Stimulated activated CD4-positive, alpha-beta T cell treated with anti-CD3 and anti-CD28 coated beads, Interleukin-2, amount 100 ng/mL, for 48 hours (primary cell): ENCODE measurements at regions not wholly inside any gene's neighbourhood (a gene's known extent, or its start where the extent isn't known, plus 50 kb on each side); places are given as distances from the start of the nearest gene placed in this dataset.

Source experiments
- DNase-seq, 2 donors: peaks; one replicate each; pipeline ENCODE4 v3.0.0-alpha.2; 2020

DNA sequence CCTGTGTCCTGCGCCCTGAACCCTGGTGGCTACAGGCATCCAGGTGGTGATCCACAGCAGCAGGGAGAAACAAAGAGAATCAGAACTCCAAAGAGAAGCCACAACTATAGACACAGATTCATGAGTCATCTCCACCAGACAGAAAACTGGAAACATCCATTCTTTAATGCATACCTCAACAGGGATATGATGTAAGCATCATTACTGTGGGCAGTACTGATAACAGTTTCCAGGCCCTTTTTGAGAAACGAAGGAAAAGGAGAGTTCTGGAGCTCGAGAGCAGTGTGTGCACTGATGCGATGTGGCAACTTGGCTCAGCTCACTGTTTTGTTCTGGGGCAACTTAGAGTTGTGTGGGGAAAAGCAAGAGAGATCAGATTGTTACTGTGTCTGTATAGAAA is 215.6 kb upstream of the ADAMTS16 start:
- no peak for DNase-seq

DNA sequence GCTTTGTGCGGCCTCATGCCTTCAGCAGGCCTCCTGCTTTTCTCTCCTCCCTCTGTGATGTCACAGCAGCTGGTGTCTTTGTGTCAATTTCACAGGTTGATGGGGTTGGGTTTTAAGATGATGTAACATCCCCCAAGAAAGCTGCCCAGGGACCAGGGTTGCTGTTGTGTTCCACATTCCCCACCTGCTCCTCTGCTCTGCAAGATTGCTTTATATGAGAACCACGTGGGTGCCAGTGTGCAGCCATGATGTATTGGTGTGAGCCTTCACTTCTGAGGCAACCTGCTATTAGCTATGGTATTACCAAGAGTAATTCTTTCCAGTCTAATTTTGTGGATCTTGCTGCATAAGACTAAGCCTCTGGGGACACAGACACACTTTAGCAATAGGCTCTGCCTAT is 213.0 kb upstream of the ADAMTS16 start:
- DNase-seq, result no peak

DNA sequence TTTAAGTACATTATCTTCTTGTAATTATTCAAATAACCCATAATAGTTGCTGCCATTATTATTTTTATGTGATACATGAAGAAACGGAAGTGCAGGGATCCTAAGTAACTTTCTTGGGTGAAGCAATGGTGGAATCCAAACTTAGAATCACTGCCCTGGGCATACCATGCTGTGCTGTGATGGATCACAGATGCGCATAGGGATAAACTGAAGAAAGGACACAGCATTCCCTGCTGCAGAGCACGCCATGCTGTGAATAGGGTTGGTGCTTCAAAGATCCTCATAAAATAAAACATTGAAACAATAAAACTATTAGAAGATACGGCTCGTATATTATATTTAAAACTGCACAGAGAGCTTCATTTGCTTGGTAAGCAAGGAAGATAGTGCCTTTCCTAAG is 211.7 kb upstream of the ADAMTS16 start:
- no peak for DNase-seq

DNA sequence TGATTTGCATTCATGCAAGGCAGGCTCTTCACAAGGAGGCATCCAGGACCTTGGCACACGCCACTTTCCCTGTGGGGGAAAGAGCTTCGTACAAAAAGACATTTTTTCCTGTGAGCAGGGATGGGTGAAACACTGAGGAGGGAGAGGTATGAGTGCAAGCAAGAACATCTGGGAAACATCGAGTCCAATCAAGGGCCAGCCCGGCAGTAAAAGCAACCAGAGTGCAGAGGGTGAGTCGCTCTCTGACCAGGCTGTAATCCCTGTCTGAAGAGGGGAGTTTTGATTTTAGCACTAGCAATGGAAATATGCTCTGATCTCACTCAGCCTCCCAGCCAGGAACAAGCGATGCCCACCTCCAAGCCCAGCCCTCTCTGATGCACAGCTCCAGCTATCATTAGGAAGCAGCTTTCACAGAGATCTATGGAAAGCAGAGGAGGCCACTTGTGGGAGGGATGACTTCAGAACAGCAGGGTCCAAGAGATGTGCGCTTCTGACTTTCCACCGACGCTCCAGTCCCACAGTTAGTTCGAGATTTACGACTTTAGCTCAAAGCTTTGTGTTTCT is 211.0 kb upstream of the ADAMTS16 start:
- DNase-seq, result no peak

DNA sequence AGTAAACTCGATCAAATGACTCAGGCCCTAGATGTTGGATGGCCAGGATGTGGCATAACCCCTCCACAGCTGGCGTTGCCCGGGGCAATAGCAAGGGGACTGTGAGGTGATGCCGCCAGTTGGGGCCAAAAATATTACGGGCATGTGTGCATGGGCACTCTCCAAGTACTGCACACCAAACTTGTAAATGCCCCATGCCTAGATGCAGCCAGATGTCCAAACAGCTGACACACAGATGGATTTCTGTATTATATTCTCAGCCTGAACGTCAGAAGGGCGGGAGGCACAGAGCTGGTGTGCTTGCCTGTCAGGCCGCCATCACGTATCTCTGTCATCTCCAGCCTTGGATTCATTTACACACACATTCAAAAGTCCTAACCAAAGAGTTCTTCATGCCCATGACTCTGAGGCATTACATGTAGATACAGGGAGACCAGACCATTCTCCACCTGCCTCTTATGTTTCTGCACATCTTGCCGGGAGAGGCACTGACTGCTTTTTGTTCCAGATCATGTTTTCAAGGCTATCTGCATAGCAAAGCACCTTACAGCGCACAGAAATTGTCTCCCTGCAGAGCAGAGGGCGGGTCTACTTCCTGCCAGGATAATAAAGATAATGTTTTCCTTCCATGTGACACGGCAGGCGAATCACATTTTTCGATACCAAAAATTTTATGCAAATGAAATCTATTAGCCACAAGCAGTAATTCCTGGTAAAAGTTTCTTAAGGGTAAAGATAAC is 200.9 kb upstream of the ADAMTS16 start:
- DNase-seq, result no peak

DNA sequence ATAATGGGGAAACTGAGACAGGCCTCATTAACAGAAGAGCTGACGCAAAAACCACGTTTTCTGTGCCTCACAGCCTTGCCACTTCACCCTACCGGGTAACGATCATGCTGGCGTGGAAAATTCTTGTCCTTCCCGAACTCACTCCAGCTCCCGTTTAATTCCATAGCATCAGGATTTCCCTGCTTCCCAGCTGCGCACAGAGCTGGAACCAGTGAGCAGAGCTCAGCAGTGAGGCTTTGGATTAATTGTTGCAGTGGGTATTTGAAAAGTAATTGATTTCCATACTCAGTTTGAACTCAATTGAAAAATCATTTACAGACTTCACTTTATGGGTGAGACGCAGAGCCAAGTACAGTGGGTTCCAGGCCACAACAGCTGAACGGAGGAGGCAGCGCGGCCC is 199.0 kb upstream of the ADAMTS16 start:
- DNase-seq, result no peak

DNA sequence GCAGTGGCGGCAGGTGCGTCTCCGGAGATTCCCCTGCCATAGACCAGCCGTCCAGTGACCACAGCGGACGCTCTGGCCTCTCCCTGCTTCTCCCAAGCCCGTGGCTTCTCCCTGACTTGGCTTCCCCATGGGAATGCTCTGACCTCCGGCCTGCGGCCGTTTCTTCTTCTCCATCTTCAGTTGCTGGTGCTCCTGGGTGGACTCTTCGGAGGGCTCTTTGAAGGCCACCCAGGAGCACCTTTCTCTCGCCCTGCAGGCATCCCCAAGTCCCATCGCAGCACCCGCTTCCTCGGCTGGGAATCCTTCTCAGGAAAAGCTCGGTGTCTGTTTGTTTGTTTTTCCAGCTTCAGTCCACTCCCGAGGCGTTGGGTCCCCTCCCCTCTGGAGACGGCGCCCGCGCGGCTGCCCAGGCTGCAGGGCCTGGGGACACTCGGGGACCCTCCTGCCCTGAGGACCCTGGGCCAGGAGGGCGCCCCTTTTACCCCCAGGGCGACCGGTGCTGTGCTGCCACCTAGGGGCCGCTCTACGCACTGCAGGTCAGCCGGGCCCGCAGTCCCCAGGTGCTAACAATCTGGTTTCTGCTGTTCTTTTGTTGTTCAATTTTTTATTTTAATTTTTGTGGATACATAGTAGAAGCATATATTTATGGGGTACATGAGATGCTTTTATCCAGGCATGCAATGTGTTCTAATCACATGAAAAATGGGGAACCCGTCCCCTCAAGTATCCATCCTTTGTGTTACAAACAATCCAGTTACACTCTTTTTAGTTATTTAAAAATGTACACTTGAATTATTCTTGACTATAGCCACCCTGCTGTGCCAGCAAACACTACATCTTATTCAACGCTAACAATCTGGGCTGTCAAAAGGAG is 197.9 kb upstream of the ADAMTS16 start:
- DNase-seq, result peak; percentile 23 to 34

DNA sequence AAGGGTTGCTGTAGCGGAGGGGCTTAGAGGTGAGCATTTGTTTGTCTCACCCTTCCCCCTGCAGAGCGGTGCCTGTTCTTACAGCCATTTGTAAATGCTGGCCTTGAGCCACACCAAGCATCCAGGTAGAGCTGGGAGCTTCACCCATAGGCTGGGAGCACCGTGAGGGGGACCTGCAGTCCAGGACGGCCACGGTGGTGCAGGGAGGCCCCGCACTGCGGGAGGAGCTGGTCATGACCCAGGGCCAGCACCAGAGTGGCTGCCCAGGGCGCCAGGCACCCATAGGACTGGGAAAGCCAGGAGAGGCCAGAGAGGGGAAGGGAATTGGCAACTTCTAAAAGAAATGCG is 197.3 kb upstream of the ADAMTS16 start:
- DNase-seq, result no peak

DNA sequence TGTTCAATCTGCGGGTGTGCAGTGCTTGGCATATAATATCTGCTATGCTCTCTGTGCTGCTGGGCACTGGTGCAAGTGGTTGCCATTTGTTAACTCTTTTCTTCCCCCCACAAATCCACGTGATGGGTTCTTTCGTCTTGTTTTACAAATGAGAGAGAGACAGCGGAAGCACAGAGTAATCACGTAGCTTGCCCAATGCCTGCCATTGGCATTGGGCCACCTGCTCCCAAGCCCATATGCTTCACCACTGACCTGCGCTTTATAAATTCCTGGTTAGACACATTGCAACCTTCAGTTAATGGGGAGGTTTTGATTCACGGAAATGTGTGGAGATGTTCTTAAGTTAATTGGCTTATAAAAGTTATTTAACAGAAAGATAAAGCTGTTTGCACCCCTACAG is 194.8 kb upstream of the ADAMTS16 start:
- no peak for DNase-seq

DNA sequence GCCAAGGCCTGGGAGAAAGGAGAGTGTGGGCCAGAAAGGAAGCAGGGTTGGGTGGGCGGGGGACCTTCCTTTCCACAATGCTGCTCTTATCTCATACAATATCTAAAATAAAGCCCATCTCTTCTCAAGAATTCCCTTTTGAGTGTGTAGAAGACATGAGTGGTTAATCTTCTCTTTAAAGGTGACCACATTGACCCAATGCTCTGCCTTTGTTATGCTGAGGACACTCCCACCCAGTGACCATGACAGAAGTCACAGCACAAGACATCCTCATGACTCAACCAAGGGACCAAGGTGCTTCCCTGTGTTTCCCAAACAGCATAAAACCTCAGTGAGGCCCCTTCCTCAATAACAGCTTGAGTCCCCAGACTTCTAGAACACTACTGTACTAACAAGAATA is 193.0 kb upstream of the ADAMTS16 start:
- DNase-seq, result no peak

DNA sequence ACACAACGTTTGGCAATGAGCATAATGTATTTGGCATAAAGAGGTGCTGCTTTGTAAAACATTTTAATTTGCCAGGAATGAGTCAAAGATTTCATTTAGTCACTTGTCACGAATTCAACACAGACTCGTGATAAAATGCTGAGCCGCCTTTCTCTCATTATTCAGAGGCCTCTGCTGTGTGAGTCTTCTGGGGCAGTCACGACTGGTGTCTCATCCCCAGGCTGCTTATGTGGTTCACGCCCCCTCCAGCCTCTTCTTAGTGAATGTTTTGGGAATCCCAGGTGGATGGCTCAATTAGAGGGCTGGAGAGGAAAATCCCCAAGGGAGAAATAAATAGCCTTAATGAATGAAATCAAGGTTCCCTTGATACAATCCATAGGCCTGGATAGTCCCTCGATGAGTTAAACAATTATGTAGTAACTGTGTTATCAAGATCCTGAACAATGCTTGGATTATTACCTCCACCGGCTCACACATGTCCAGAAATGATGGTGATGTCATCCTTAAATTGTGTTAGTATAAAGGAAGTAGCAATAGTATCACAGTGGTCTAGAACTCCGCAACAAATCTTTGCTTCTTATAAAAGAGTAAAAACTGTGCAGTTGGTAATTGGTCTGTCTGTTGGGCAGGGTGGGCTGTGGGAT is 192.1 kb upstream of the ADAMTS16 start:
- DNase-seq, result no peak

DNA sequence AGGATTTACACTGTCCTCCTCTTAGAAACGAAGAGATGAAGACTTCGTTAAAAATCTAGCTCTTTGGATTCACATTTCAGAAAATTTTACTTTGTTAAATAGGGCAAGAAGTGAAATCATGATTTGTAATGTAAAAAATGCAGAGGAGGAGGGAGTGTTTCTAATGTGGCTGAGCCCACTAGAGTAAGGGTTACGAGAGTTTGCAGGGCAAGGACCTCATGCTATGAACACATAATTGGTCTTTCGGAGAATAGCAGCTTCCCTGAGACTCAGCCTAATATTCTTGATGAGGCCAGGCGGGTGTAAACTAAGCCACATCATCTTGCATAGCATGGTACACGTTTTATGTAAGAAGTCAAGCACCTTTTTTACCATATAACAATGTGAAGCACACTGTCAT is 191.0 kb upstream of the ADAMTS16 start:
- no peak for DNase-seq

DNA sequence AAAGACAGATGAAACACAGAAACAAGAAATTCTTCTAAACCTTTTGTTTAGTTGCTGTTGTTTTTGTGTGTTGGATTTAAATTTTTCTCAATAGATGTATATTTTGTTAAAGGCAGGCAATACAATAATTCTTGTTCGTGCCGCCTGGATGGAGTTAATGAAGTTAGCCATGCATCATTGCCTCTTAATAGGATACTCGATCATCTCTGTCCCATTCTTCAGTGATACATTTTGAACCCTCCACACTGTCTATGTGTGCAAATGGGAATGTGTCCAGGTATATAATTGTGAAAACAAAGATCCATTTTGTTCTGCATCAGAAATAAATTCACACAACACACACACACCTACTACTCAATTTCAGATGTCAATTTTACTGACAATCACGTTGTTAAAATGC is 186.6 kb upstream of the ADAMTS16 start:
- no peak for DNase-seq

DNA sequence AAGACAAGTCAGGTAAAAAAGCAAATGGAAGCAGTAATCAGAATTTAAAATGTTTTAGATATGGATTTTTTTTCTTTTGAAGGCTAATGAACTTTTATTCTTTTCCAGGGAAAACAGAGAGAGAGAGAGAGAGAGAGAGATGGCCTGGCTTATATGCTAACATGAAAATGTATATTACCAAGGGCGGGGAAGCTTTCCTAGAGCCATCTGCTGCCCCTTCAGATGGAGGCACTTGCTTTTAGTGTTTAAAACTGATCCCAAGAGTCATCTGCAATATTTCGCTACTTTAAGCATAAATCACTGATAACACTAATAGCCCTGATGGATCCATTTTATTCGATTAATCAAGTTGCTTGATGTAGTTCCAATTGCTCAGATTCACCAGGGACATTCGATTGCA is 186.1 kb upstream of the ADAMTS16 start:
- DNase-seq, result no peak

DNA sequence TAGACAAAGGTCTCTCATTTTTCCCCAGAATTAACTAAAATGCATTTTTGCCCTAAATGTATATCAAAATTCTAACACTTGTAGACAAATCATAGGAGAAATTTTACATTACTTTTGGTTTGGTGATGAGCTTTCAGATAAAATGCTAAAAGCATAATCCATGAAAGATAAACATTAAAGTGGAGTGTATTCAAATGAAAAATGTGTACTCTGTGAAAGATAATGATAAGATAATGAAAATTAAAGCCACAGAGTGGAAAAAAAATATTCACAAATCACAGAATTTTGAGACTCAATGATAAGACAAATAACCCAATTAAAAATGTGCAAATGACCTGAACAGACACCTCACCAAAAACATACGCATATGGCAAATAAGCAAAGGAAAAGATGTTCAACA is 176.9 kb upstream of the ADAMTS16 start:
- DNase-seq, result no peak

DNA sequence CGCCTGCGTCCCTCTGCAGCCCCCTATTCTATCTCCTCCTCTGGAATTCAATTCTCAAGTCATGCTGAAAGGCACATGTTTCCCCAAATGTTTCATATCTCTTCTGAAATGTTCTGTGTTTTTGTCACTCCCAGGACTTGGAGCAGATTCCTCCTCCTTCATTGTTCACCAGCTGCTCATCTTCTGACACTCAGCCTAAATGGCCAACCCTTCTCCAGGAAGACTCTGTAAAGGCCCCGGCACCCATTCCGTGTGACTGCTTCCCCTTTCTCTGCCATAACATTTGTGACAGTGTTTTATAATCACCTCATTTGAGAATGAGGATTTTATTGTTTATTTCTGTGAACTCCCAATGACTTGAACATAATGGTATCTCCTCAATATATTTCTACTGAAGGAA is 170.8 kb upstream of the ADAMTS16 start:
- DNase-seq, result no peak

DNA sequence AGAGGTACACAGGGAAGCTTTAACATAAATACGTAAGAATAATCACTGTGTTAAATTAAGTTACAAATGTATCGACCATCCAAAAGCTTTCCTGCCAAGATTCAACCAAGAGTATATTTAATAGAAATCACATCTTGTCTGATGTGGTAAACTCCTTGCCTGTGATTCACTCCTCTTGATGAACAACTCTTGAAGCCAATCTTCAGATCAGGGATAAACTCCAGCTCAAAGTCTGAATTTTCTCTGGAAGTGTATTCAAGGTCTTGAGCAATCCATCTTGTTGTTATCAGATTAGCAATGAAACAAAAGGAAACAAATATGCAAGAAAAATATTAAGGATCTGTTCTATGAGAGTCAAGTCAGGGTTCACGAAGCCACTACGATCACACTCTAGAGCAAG is 170.0 kb upstream of the ADAMTS16 start:
- no peak for DNase-seq

DNA sequence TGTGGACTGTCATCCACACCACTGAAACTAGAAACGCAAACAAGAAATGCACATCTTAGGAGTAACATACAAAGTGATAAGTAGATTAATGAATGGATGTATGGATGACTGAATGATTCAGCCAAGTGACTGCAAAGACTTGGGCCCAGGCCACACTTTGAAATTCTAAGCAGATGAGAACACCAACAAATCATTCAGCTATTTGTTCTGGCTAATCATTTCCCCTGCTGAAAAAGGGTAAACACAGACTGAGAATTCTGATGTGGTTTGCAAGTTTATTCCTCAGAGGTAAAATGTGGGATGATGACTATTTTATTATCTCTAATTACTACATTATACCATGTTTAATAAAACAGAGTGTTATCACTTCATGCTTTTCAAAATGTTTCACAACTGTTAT is 163.2 kb upstream of the ADAMTS16 start:
- DNase-seq, result no peak

DNA sequence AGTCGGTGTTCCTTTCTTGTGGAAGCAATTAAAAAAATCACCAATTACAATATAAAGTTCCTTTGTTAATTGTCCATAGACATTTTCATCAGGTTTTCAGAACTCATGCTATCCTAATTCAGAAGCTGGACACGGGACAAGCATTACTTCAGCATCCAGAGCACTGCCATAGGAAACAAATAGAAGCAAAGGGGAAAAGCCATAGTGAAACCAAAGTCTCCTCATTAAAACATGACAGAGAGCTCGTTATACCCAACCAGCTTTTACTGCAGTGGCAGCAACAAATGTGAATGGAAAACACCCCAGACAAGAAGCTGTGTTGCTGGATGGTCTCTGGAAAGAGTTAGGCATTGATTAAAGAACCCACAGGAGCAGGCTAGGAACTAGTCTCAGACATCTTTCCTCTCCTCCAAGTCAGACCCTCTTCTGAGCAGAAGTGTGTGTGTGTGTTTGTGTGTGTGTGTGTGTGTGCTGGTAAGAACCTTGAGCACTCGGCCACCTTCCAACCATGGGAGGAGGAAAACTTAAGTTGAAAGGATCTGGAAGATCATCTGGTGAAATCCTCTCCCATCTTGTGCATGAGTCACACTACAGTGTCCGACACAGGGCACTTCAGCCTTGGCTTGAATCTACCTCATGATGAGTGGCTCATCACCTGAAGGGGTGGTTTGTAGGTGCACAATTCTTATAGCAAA is 162.6 kb upstream of the ADAMTS16 start:
- no peak for DNase-seq

DNA sequence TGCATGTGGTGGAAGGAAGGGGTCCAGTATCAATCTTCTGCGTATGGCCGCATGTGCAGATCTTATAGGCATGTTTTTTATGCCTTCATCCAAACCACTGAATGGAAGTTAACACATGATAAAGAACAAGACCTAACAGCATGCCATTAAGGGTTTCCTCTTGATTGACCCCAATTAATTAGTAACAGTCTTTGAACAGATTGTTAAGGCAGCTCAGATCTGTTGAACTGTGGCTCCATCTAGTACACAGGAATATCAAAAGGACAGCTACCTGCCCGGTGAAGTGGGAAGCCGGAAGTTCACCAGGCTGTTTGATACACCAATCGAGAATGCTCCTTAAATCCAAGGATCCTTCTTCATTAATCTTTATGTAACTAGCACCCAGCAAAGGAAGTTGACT is 159.9 kb upstream of the ADAMTS16 start:
- DNase-seq, result no peak

DNA sequence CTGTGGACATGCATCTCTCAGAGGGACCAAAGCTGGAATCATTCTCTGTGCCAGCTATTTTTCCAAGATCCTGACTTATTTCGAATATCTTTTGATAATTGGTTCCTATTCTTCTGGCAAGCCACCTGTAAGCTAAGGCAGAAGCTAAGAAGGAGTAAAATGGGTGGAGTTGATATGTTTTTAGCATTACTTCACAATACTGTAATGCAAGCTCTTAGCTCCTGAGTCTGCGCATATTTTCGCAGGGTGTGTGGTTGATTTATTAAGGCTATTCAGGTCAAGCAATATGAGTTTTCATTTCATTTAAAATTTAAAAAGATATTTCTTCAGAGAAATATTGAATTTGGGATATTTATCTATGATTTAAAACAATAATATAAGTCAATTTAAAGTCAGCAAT is 158.5 kb upstream of the ADAMTS16 start:
- no peak for DNase-seq

DNA sequence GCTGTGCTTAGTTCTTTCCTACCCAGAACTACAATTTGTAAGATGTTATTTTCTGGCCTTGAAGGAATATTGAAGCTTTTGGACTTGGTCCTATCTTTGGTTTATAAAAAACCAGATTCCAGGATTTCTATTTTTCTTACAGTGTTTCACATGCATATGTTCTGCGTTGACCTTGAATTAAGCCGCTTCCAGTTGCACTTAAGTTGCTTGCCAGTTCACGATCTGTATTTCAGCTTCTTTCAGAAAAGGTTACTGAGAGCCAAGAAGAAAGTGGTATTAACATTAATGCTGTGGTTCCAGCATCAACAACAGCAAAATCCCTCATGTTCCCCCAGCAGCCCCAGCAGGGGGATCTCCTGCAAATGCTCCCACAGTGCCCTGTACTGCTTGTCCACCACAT is 156.4 kb upstream of the ADAMTS16 start:
- DNase-seq, result no peak

DNA sequence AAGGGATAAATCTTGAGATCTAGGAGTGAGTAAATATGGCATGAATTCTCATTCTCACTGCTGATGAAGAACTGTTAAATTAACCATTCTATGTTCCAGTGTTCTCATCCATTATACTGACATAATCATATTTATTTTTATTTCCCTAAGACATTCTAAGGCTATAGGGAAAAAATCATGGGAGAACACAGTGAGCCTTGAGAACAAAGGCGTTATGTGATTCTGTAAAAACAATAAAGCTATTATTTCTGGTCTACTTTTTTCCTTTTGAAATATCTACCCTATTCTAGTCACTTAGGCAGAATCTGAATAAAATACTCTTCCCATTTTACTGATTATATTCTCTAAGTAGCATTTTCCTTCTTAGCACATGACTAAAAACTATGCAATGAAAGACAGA is 155.7 kb upstream of the ADAMTS16 start:
- DNase-seq, result no peak
